ENCODE measurements at regions not wholly inside any gene's neighbourhood (a gene's known extent, or its start where the extent isn't known, plus 50 kb on each side); places are given as distances from the start of the nearest gene placed in this dataset.

GRCh38 chr4:136316961-136317360 is 1215.3 kb downstream of the PCDH18 start:
- TF ChIP-seq CTCF (IDR thresholded peaks at IDR 0.05; ENCODE audit: low read depth, low read length, poor library complexity, severe bottlenecking) (no peak), EZH2phosphoT487 (IDR thresholded peaks at IDR 0.05; ENCODE audit: borderline replicate concordance, low read length) (no peak)
